C4-2B (cell line): ENCODE measurements at regions not wholly inside any gene's neighbourhood (a gene's known extent, or its start where the extent isn't known, plus 50 kb on each side); places are given as distances from the start of the nearest gene placed in this dataset.

ENCODE experiments used
- H3K27ac ChIP-seq: fragments of 450-650 bp; 2 replicates; pipeline ENCODE4 v1.5.1; 2017
- ZFX ChIP-seq: fragments of 450-650 bp; IDR thresholded peaks from 2 replicates; pipeline ENCODE4 v1.6.1; 2017
- TF ChIP-seq, protein P1 (sequence below): fragments of 450-650 bp; conservative IDR thresholded peaks from 2 replicates; pipeline ENCODE4 v1.5.1; 2017; ENCODE audit warnings: mild to moderate bottlenecking

DNA sequence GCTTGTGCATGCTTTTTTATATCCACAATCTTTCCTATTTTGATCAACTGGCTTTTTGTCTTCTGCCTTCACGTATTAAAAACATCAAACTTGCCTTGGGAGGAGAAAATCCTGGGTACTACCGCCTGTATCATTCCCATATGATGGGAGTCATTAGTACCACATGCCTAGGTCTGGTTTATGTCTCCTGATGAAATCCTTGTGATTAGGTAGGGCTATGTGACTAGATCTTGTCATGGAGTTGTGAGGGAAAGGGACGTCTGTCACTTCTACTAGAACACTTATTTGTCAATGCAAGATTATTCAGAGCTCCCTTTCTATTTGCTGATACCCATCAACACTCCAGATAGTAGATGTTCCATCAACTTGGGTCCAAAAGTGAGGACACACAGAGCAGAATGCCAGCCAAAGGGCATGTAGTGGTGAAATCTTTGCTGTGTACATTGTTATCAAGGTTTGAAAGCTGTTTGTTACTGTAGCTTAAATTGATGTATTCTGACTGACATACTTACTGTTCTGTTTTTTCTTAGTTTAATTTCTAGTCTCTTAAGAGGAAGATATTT lies 621.8 kb upstream of the NR5A2 start:
- no peak for TF ChIP-seq ZFX
- TF ChIP-seq, protein P1, sequence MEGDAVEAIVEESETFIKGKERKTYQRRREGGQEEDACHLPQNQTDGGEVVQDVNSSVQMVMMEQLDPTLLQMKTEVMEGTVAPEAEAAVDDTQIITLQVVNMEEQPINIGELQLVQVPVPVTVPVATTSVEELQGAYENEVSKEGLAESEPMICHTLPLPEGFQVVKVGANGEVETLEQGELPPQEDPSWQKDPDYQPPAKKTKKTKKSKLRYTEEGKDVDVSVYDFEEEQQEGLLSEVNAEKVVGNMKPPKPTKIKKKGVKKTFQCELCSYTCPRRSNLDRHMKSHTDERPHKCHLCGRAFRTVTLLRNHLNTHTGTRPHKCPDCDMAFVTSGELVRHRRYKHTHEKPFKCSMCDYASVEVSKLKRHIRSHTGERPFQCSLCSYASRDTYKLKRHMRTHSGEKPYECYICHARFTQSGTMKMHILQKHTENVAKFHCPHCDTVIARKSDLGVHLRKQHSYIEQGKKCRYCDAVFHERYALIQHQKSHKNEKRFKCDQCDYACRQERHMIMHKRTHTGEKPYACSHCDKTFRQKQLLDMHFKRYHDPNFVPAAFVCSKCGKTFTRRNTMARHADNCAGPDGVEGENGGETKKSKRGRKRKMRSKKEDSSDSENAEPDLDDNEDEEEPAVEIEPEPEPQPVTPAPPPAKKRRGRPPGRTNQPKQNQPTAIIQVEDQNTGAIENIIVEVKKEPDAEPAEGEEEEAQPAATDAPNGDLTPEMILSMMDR = no peak
- no peak overlapping the region for H3K27ac ChIP-seq

DNA sequence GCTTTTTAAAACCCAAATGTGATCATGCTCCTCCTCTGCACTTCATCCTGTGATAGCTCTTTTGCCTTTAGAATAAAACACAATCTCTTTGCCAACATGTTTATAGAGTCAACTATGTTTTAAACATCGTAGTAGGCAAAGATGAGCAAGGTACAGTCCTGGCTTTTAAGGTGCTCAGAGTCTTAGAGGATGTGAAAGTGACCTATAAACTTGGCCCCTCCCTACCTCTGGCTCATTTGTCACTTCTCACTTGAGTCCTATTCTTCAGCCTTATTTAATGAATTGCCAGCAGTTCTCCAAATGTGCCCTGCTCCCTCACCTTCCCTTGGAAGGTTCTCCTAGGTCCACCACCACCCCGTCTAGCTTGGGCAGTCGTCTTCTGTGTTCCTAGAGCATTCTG lies 617.0 kb upstream of the NR5A2 start:
- no peak overlapping the region for H3K27ac ChIP-seq
- TF ChIP-seq ZFX = no peak
- TF ChIP-seq, protein P1 = no peak

- TF ChIP-seq ZFX = no peak
- TF ChIP-seq, protein P1 = no peak
- no peak overlapping the region for H3K27ac ChIP-seq
Measured at GRCh38 chr1:199411506-199411905, 616.0 kb upstream of the NR5A2 start.

GRCh38 chr1:199422206-199422605 lies 605.3 kb upstream of the NR5A2 start:
- TF ChIP-seq, protein P1 = no peak; the same call in 1 of the 2 replicates
- TF ChIP-seq ZFX = no peak
- H3K27ac ChIP-seq = no peak overlapping the region

DNA sequence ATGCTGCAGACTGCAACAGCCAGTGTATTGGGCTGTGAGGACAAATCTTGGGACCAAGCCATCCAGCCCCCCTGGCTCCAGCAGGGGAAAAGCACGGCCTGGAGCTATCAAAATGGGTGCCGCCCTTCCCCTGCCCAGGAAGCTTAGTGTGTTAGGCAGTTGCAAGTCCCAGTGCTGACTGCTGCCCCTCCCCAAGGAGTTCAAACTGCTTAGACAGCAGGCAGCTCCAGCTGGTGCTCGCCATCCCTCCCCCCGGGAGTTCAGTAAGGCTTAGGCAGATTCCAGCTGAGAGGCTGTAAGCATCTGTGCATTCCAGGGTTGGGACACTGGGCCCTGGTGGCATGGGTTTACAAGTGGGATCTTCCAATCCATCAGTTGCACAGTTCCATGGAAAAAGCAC lies 579.6 kb upstream of the NR5A2 start:
- H3K27ac ChIP-seq = no peak overlapping the region
- TF ChIP-seq, protein P1 = no peak
- TF ChIP-seq ZFX = no peak

- TF ChIP-seq ZFX = no peak
- TF ChIP-seq, protein P1 = no peak
- no peak overlapping the region for H3K27ac ChIP-seq
Measured at GRCh38 chr1:199448646-199449045, 578.9 kb upstream of the NR5A2 start.

DNA sequence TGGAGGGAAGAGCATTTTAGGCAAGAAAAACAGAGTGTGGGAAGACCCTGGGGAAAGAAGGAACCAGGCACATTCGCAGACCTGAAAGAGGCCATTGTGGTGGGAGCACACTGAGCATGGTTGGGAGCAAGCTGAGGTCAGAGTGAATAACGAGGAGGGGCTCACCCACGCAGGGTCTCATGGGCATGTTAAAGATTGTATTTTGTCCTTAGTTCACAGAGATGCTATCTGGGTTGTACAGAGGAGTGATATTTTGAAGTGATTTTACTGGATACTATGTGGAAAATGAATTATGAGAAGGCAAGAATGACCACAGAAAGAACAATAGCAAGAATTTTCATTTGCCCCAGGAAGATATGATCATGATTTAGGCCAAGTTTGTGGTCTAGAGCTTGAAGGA lies 578.3 kb upstream of the NR5A2 start:
- TF ChIP-seq, protein P1 = no peak
- TF ChIP-seq ZFX = no peak
- H3K27ac ChIP-seq = no peak overlapping the region
